ENCODE measurements at regions not wholly inside any gene's neighbourhood (a gene's known extent, or its start where the extent isn't known, plus 50 kb on each side); places are given as distances from the start of the nearest gene placed in this dataset.
A peak's percentile ranks its signal among the peaks of the same experiment; 100 is the strongest.

- intact Hi-C loops (cut with micrococcal nuclease), result no loop called here
- Histone ChIP-seq H3K4me1 (no peaks in the 10 kb centered on the region), H3K4me3 (no peak overlapping the region), H3K36me3 (no peaks in the 10 kb centered on the region), H3K9me3 (replicated peaks) (no peaks in the 10 kb centered on the region), H3K27ac (replicated peaks) (no peak overlapping the region), H3K27me3 (ENCODE audit: low read depth) (no peaks in the 10 kb centered on the region)
- DNase-seq, result peak; percentile 22
- no peak for TF ChIP-seq CTCF (IDR thresholded peaks at IDR 0.05; ENCODE audit: borderline replicate concordance)
Observed at GRCh38 chr18:35778850-35779627, 193.4 kb upstream of the RMP24 start.

DNA sequence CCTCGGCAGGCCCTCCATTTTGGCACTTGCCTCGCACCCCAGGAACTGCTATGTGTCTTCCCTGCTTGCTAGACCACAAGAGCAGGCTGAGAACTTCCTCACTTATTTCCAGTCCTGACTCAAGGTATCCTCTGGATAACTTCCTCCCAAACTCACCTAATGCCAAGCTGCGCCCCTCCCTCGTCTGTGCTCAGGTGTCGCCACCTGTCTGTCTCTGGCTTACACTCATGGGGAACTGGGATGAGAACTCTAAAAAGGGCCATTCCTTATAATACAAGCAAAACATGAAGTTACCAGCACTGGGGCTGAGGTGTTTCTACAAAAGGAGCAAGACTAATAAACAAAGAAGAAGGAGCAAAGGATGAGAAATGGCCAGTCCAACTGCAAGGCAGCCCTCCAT lies 191.5 kb upstream of the RMP24 start:
- H3K36me3 ChIP-seq, result no peaks in the 10 kb centered on the region
- no peaks in the 10 kb centered on the region for H3K27me3 ChIP-seq (ENCODE audit: low read depth)
- no peak overlapping the region for H3K4me3 ChIP-seq
- no peaks in the 10 kb centered on the region for H3K4me1 ChIP-seq
- TF ChIP-seq CTCF (IDR thresholded peaks at IDR 0.05; ENCODE audit: borderline replicate concordance), result no peak
- no peaks in the 10 kb centered on the region for H3K9me3 ChIP-seq (replicated peaks)
- H3K27ac ChIP-seq (replicated peaks), result no peak overlapping the region
- intact Hi-C loops (cut with micrococcal nuclease), result no loop called here
- no peak for DNase-seq

DNA sequence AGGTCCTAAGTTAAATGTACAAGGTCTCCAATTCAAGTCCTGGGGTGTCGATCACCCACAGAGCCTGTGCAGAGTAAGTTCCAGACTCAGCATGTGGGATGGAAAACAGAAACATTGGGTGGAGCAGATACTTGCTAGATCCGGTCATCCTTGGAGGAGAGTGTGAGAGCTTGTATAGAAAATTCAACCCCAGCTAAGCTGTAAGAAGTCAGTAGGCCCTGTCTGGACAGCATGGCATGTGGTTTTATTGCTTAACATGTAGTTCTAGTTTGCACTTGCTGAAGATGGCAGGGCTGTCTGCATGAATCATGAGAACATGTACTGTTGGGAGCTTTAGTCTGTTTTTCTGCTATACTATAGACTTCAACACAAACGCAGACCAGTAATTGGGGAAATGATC lies 189.6 kb upstream of the RMP24 start:
- intact Hi-C loops (cut with micrococcal nuclease), result no loop called here
- TF ChIP-seq CTCF (IDR thresholded peaks at IDR 0.05; ENCODE audit: borderline replicate concordance), result no peak
- Histone ChIP-seq H3K36me3 (no peaks in the 10 kb centered on the region), H3K4me3 (no peak overlapping the region), H3K4me1 (no peaks in the 10 kb centered on the region), H3K9me3 (replicated peaks) (no peaks in the 10 kb centered on the region), H3K27me3 (ENCODE audit: low read depth) (no peaks in the 10 kb centered on the region), H3K27ac (replicated peaks) (no peak overlapping the region)
- no peak for DNase-seq

- intact Hi-C loops (cut with micrococcal nuclease), result no loop called here
- no peak for TF ChIP-seq CTCF (IDR thresholded peaks at IDR 0.05; ENCODE audit: borderline replicate concordance)
Observed at GRCh38 chr18:35786365-35787042, 186.0 kb upstream of the RMP24 start.

DNA sequence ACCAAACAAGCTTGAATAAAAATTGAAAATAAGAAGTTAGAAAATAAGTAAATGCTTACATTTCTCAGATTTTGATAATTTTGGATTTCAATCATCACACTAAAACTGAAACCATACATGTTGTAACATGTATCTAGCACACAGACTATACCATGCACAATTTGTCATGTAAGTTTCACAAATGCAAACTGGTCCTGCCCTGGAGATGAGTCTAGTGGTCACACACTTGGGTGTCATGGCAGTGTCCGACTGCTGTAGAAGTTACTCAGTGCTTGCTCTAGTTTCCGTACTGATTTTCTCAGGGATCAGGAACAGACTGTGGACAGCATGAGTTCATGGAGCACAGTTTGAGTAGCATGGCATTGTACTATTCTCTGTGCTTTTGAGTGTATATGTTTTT lies 182.9 kb upstream of the RMP24 start:
- Histone ChIP-seq H3K27me3 (ENCODE audit: low read depth) (peaks cover 11% of the 10 kb centered on the region), H3K4me3 (no peak overlapping the region), H3K9me3 (replicated peaks) (no peaks in the 10 kb centered on the region), H3K4me1 (no peaks in the 10 kb centered on the region), H3K27ac (replicated peaks) (no peak overlapping the region), H3K36me3 (no peaks in the 10 kb centered on the region)
- TF ChIP-seq CTCF (IDR thresholded peaks at IDR 0.05; ENCODE audit: borderline replicate concordance), result no peak
- no peak for DNase-seq
- intact Hi-C loops (cut with micrococcal nuclease), result no loop called here

More at GRCh38 chr18:35786365-35787042, 186.0 kb upstream of the RMP24 start:
- Histone ChIP-seq H3K27me3 (ENCODE audit: low read depth) (peaks cover 11% of the 10 kb centered on the region), H3K27ac (replicated peaks) (no peak overlapping the region), H3K4me1 (no peaks in the 10 kb centered on the region), H3K36me3 (no peaks in the 10 kb centered on the region), H3K9me3 (replicated peaks) (no peaks in the 10 kb centered on the region), H3K4me3 (no peak overlapping the region)
- DNase-seq, result no peak
